ENCODE measurements at regions not wholly inside any gene's neighbourhood (a gene's known extent, or its start where the extent isn't known, plus 50 kb on each side); places are given as distances from the start of the nearest gene placed in this dataset.

- no peak for DNase-seq
These were observed 122.7 kb downstream of the ZNF518B start for GRCh38 chr4:10334506-10335028.

DNA sequence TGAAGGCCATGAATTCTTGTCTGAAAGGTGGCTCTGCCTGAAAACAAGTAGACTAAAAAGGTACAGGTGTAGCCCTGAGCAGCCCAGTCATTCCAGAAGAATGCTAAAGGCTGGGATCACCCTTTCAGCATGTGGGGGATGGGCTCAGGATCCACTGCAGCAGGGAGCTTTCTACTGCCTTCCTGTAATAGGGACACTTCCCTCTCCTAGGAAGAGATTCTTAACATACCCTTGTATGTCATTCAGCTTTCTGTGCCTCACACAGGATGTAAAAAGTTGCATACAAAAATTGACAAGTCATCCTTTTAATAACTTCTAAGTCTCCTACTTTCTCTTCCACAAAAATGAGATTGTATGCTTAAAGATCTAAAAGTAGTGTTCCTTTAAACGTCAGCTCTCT is 123.3 kb downstream of the ZNF518B start:
- no peak for DNase-seq

DNA sequence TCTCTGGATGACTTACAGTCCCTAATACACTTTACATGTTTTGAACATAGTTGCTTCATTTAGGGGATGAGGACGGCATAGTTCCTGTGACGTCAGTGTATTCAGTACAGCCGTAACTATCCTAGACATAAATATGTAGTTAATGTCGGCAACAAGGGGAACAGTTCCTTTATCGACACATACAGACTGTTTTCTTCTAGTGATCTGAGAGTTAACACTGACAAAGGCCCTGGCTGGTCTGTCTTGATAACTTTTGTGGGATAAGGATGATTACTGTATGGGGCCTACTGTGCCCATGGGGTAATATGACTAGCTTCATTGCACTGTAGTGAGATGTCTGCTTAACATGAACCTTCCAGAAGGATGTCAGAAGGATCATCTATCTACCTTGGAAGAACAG is 131.2 kb downstream of the ZNF518B start:
- no peak for DNase-seq

DNA sequence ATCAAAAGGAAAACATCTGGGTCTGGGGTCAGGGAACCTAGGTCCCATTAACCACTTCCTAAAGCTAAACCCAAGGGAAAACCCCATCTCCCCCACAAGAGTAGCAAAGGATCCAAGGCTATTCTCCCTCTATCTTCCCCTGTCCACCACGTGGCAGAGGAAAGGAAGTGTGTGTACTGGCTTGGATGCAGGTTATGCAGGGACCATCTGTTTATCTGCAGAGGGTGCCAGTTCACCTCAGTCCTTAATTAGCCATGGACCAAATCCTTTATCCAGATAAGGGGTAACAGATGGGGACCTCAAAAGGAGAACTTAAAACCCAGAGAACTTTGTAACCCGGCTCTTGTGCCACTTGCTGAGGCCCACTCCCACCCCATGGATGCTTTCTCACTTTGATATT is 135.3 kb downstream of the ZNF518B start:
- no peak for DNase-seq

DNA sequence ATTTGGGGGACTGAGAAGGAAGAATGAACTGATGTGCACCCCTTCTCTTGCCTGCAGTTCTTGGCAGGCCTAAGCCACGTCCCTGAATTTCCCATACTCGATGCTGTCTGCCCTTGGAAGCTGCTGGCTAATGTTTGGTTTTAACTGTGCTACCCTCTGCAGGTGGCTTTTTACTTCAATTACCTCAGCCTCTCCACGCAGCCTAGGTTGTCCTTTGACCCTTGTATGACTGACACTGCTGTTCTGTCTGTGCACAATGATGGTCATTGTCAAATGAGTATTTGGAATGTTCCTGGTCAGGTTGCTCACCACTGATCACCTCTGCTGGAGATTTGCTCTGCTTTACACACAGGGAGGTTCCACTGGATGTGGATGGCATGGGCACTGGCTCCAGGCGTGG is 137.1 kb downstream of the ZNF518B start:
- DNase-seq: no peak

GRCh38 chr4:10317345-10317744 is 139.9 kb downstream of the ZNF518B start:
- DNase-seq: no peak

DNA sequence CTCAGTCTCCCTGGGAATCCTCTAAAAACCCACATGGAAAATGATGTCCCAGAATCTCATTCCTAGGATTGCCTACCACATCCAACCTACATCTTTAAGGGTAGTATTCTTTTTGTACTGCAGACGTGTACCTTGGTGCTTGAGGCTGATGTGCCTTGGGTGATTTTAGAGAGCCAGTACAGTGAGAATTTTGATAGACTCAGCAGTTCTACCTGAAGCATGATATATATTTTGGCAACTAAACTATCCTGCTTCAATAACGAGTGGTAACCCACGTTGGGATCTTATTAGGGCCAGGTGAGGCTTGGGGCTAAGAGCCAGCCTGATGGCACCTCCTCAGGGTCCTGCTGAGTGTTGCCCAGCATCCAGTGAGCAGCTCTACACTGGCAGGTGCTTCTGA is 140.4 kb downstream of the ZNF518B start:
- DNase-seq: no peak

- no peak for DNase-seq
These were observed 141.6 kb downstream of the ZNF518B start for GRCh38 chr4:10315638-10316037.

GRCh38 chr4:10312568-10312967 is 144.7 kb downstream of the ZNF518B start:
- DNase-seq: no peak

GRCh38 chr4:10311939-10312338 is 145.3 kb downstream of the ZNF518B start:
- no peak for DNase-seq

DNA sequence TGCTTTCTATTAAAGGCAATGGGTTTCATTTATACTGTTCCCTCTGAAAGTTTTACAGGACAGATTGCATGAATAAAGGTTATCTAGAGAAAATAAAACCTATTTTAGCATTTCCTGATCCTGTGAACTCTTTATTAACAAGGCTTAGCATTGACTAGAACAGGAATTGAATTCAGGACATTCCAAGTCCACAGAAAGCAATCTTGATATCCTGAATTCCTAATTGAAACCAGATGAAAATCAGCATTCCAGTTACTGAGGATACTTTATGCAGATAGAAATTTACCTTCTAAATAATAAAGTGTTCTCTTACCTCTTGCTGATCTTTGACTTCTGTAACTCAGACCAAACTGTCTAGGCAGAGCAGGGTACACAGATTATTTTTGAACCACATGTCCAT is 151.4 kb downstream of the ZNF518B start:
- DNase-seq: no peak

GRCh38 chr4:10303291-10303690 is 153.9 kb downstream of the ZNF518B start:
- DNase-seq: no peak

- no peak for DNase-seq
These were observed 155.1 kb downstream of the ZNF518B start for GRCh38 chr4:10302096-10302495.

DNA sequence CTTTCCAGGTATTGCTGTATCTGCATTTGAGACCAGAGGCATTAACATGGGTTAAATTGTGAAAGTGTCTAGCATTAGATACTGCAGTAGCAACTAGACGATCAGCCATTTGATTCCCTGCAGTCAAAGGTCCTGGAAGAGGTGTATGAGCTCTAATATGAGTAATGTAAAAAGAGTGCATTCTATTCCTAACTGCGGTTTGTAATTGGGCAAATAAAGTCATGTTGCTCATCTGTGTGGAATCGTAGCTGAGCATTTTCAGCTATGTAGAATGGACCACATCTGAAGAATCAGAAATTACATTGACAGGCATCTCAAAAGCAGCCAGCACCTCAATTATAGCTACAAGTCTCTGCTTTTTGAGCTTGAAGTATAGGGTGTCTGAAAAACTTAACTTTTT is 157.6 kb downstream of the ZNF518B start:
- no peak for DNase-seq

DNA sequence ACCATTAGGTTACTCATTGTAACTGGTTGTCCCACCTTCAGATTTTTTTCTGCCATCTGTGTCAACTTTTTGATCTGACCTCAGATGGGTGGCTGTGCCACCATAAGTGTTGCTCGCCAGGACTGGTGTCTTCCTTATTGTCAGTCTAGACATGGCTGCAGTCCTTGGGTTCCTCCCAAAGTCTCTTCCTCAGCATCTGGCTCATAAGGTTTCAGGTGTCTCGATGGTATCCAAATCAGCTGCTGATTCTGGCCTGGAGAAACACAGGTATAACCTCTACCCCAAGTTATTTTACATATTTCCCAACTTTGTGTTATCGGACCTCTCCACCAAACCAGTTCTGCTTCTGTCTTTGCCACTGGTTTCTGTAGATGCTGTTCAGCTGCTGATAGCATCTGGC is 158.5 kb downstream of the ZNF518B start:
- no peak for DNase-seq

DNA sequence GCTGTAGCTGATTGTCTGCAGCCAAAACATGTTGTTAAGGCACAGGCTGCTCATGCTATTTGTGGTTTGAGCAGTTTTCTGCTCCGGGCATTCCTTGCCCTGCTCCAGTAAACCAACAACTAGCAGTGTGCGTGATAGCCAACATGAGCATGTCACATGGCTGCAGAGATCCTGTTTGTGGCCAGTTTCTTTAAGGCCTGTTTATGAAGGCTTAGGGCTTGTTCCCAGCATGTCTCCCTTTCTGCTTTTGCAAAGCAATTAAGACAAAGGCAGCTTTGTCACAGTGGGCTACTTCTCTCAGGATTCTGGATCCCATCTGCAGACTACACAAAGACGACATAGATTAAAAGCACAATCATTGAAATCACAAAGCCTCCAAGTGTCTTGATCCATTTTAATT is 160.5 kb downstream of the ZNF518B start:
- no peak for DNase-seq

- DNase-seq: no peak
These were observed 161.9 kb downstream of the ZNF518B start for GRCh38 chr4:10295301-10295700.

- DNase-seq: no peak
These were observed 167.7 kb downstream of the ZNF518B start for GRCh38 chr4:10289538-10289906.

DNA sequence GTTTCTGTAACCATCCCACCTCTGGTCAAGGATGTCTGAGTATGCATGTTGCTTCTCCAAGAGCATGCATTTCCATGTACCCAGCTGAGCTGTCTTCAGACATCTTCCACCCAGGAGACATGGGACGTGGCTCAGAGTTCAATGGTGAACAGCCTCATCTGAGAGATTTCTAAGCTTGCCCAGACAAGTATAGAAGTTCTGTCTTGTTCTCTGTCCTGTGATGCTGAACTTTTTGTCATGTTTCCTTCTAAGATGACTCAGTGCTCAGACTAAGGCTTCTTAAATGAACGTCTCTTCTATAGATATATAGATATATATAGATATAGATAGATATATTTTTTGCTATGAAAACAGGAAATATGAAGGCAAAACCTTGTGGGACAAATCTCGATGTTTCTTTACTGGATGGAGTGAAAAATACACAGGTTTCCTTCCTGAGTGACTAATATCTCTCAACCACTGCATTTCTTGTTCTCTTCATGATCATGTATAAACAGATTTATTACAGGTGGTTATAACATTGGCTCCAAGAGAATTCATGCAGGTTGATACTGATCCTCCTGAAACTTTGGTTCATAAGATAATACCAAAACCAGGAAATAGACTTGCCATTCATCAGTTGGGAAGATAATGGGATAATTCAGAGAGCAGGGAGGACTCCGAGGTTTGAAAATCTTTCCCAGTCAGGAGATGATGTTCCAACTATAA is 168.2 kb downstream of the ZNF518B start:
- DNase-seq: no peak

DNA sequence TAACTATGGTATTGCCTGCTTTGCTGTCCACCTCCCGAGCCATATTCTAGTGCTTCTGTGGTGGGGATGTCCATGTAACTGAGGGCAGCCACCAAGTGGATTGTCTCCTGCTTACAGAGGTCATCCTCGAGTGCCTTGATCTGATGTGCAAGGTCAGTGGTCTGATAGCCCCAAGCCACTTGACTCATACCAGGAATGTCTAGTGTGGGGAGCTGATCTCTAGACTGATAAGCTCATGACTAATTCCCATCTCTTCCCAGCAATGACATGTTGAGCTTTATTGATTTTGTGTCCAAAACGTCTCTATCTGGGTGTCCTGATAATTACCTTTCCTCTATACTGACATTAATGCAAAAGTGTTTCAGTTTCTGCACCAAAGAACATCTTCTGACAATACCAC is 168.4 kb upstream of the WDR1 start:
- DNase-seq: no peak

DNA sequence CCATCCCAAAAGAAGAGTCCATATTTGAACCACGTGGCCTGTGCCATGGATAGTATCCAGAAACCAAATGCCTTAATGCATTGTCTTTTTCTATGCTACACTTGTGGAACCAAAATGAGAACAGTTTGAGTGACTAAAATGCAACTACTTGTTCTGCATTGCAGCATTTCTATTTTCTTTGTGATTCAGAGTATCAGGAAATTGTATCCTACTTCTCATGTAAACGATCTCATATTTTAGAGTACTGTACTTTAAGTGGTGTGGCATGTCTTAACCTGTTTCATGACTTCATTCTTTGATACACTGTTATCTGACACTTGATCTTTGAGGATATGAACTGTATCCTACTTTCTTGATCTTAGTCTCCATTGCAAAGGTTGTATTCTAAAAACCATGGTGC is 167.2 kb upstream of the WDR1 start:
- DNase-seq: no peak

DNA sequence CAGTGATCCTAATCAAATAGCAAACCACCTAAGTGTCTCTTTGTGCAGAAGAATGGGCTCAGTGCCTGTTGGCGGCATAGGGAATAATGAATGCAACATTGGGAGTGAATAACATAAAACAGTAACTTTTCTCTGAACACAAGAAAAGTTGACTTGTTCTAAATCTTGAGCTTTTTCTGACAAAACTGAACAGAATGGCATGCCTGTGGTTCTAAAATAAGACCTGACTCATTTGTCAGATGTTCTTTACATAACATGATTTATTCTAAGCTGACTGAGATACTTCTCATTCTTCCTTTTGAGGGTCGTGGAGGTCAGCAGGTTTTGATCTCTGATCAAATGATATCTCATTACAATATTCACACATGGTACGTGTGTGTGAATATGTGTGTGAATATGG is 165.4 kb upstream of the WDR1 start:
- DNase-seq: no peak

DNA sequence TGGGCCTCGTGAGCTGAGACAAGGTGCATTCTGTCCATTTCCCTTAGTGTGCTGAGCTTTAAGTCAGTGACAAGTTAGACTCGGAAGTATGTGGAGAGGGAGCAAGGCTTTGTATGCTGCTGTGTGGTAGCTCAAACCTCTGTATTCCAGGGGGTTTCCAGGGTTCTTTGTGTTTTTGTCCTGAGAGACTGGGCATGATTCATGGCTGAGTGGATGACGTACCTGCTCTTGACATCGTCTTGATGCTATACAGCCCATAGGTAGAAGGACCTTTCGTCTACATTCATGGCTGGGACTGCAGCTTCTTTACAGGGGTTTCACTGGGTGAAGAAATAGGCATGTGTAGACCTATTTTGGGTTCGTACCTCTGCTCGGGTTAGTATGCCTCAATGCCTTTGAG is 162.7 kb upstream of the WDR1 start:
- DNase-seq: no peak

GRCh38 chr4:10278071-10278470 is 161.5 kb upstream of the WDR1 start:
- DNase-seq: no peak

DNA sequence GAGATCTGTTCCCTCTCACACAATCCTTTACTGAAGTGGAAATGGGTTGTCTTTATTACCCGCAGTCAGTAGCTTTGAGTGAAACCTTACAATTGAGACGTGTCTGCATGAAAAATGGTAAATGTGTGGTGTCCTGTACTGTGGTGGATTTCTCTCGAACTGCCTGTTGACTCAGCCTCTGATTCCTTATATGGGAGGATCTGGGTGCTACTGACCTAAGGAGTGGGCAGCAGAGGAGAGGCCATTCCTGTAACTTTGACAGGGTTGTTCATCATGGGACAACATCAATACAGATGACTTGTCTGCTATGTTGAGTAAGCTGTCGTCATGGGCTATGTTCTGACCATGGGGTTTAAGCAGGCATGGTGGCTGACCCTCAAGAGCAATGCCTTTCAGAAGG is 159.6 kb upstream of the WDR1 start:
- DNase-seq: no peak

Data from SW 1271 (cell line).